PC-3 (cell line): ENCODE measurements at regions not wholly inside any gene's neighbourhood (a gene's known extent, or its start where the extent isn't known, plus 50 kb on each side); places are given as distances from the start of the nearest gene placed in this dataset.

Source experiments
- EZH2 ChIP-seq: fragments of 300-600 bp; sonication (generic); IDR thresholded peaks from one replicate; pipeline ENCODE4 v1.6.1; 2017; ENCODE audit warnings: antibody characterized with exemption, mild to moderate bottlenecking, low read length; ENCODE audit not compliant: unreplicated experiment
- TF ChIP-seq, protein P1 (sequence below): fragments of 300-600 bp; sonication (generic); conservative IDR thresholded peaks from 2 replicates; pipeline ENCODE4 v1.5.1; 2017; ENCODE audit warnings: antibody characterized with exemption, low read depth, mild to moderate bottlenecking, low read length

GRCh38 chr1:103266036-103266435 is 157.7 kb upstream of the COL11A1 start:
- TF ChIP-seq, protein P1, sequence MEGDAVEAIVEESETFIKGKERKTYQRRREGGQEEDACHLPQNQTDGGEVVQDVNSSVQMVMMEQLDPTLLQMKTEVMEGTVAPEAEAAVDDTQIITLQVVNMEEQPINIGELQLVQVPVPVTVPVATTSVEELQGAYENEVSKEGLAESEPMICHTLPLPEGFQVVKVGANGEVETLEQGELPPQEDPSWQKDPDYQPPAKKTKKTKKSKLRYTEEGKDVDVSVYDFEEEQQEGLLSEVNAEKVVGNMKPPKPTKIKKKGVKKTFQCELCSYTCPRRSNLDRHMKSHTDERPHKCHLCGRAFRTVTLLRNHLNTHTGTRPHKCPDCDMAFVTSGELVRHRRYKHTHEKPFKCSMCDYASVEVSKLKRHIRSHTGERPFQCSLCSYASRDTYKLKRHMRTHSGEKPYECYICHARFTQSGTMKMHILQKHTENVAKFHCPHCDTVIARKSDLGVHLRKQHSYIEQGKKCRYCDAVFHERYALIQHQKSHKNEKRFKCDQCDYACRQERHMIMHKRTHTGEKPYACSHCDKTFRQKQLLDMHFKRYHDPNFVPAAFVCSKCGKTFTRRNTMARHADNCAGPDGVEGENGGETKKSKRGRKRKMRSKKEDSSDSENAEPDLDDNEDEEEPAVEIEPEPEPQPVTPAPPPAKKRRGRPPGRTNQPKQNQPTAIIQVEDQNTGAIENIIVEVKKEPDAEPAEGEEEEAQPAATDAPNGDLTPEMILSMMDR: no peak
- TF ChIP-seq EZH2: no peak
